ENCODE measurements at regions not wholly inside any gene's neighbourhood (a gene's known extent, or its start where the extent isn't known, plus 50 kb on each side); places are given as distances from the start of the nearest gene placed in this dataset.

- TF ChIP-seq CTCF (conservative IDR thresholded peaks at IDR 0.05; ENCODE audit: low read length) (no peak), EZH2phosphoT487 (IDR thresholded peaks at IDR 0.05; ENCODE audit: borderline replicate concordance, low read depth, low read length) (no peak)
These were observed 511.2 kb downstream of the SQOR start for GRCh38 chr15:46146002-46146401.

Measured in OCI-LY7 (cell line).